Cerebellar cortex (tissue), 1 donor: ENCODE measurements at regions not wholly inside any gene's neighbourhood (a gene's known extent, or its start where the extent isn't known, plus 50 kb on each side); places are given as distances from the start of the nearest gene placed in this dataset.
"Not testable (repeated sequence)": the region's sequence is repeated elsewhere in the genome, so short reads cannot be mapped to it uniquely, and the experiment has no call there.

Experiments used
- DNase-seq: peaks from one replicate; pipeline ENCODE4 v3.0.0-alpha.2; 2015; ENCODE audit warnings: low spot score

- DNase-seq = no peak
These were observed 138.0 kb upstream of the TOP1 start for GRCh38 chr20:40890635-40891034.

GRCh38 chr20:40891351-40891750 lies 137.3 kb upstream of the TOP1 start:
- no peak for DNase-seq

GRCh38 chr20:40892642-40893041 lies 136.0 kb upstream of the TOP1 start:
- no peak for DNase-seq

GRCh38 chr20:40893610-40894236 lies 134.9 kb upstream of the TOP1 start:
- no peak for DNase-seq

GRCh38 chr20:40894237-40894630 lies 134.4 kb upstream of the TOP1 start:
- no peak for DNase-seq

GRCh38 chr20:40895182-40895581 lies 133.4 kb upstream of the TOP1 start:
- no peak for DNase-seq

- DNase-seq = no peak
These were observed 131.6 kb upstream of the TOP1 start for GRCh38 chr20:40896814-40897700.

- no peak for DNase-seq
These were observed 129.3 kb upstream of the TOP1 start for GRCh38 chr20:40899344-40899743.

GRCh38 chr20:40900666-40901215 lies 127.9 kb upstream of the TOP1 start:
- no peak for DNase-seq

GRCh38 chr20:40902661-40903060 lies 126.0 kb upstream of the TOP1 start:
- DNase-seq = peak; percentile 5

GRCh38 chr20:40908309-40908708 lies 120.3 kb upstream of the TOP1 start:
- no peak for DNase-seq

- DNase-seq = not testable (repeated sequence)
These were observed 119.1 kb upstream of the TOP1 start for GRCh38 chr20:40909489-40909888.

- DNase-seq = not testable (repeated sequence)
These were observed 118.2 kb upstream of the TOP1 start for GRCh38 chr20:40910436-40910835.

GRCh38 chr20:40911152-40911551 lies 117.5 kb upstream of the TOP1 start:
- not testable (repeated sequence) for DNase-seq

GRCh38 chr20:40913224-40914185 lies 115.1 kb upstream of the TOP1 start:
- DNase-seq = no peak

- no peak for DNase-seq
These were observed 112.9 kb upstream of the TOP1 start for GRCh38 chr20:40915756-40916155.

- no peak for DNase-seq
These were observed 112.3 kb upstream of the TOP1 start for GRCh38 chr20:40916276-40916675.

- DNase-seq = no peak
These were observed 108.3 kb upstream of the TOP1 start for GRCh38 chr20:40920291-40920690.

GRCh38 chr20:40922865-40923264 lies 105.8 kb upstream of the TOP1 start:
- no peak for DNase-seq

- DNase-seq = no peak
These were observed 102.7 kb upstream of the TOP1 start for GRCh38 chr20:40925829-40926510.

- DNase-seq = no peak
These were observed 101.7 kb upstream of the TOP1 start for GRCh38 chr20:40926928-40927327.
